Activated naive CD8-positive, alpha-beta T cell treated with anti-CD3 and anti-CD28 coated beads for 36 hours (primary cell): ENCODE measurements at regions not wholly inside any gene's neighbourhood (a gene's known extent, or its start where the extent isn't known, plus 50 kb on each side); places are given as distances from the start of the nearest gene placed in this dataset.

ENCODE experiments used
- DNase-seq: peaks from one replicate; pipeline ENCODE4 v3.0.0; 2021
- H3K27ac Mint-ChIP-seq: one replicate; pipeline ENCODE4 v1.8.0; 2022; ENCODE audit warnings: mild to moderate bottlenecking, moderate library complexity, mixed read lengths
- H3K27me3 Mint-ChIP-seq: one replicate; pipeline ENCODE4 v1.8.0; 2022; ENCODE audit warnings: mild to moderate bottlenecking, mixed read lengths
- H3K36me3 Mint-ChIP-seq: one replicate; pipeline ENCODE4 v1.8.0; 2021; ENCODE audit warnings: mild to moderate bottlenecking, mixed read lengths
- H3K4me1 Mint-ChIP-seq: one replicate; pipeline ENCODE4 v1.8.0; 2021; ENCODE audit warnings: mixed read lengths
- H3K4me3 Mint-ChIP-seq: one replicate; pipeline ENCODE4 v1.8.0; 2022; ENCODE audit warnings: mild to moderate bottlenecking, moderate library complexity, mixed read lengths
- H3K9me3 Mint-ChIP-seq: one replicate; pipeline ENCODE4 v1.8.0; 2022; ENCODE audit warnings: mixed read lengths

GRCh38 chr2:235398321-235398720, 95.5 kb upstream of the AGAP1 start:
- Mint-ChIP-seq H3K4me3 (no peak overlapping the region), H3K9me3 (no peaks in the 10 kb centered on the region), H3K4me1 (no peaks in the 10 kb centered on the region), H3K27me3 (peaks cover 19% of the 10 kb centered on the region), H3K27ac (no peak overlapping the region), H3K36me3 (no peaks in the 10 kb centered on the region)
- DNase-seq: no peak

GRCh38 chr2:235399895-235400294, 93.9 kb upstream of the AGAP1 start:
- peaks cover 19% of the 10 kb centered on the region for H3K27me3 Mint-ChIP-seq
- no peak overlapping the region for H3K27ac Mint-ChIP-seq
- no peak for DNase-seq
- no peaks in the 10 kb centered on the region for H3K9me3 Mint-ChIP-seq
- no peaks in the 10 kb centered on the region for H3K36me3 Mint-ChIP-seq
- H3K4me3 Mint-ChIP-seq: no peak overlapping the region
- H3K4me1 Mint-ChIP-seq: no peaks in the 10 kb centered on the region

- Mint-ChIP-seq H3K9me3 (no peaks in the 10 kb centered on the region), H3K4me3 (no peak overlapping the region), H3K4me1 (no peaks in the 10 kb centered on the region), H3K36me3 (no peaks in the 10 kb centered on the region), H3K27ac (no peak overlapping the region), H3K27me3 (peaks cover 17% of the 10 kb centered on the region)
- no peak for DNase-seq
Observed at GRCh38 chr2:235402422-235402821, 91.4 kb upstream of the AGAP1 start.

- no peaks in the 10 kb centered on the region for H3K9me3 Mint-ChIP-seq
- H3K4me1 Mint-ChIP-seq: no peaks in the 10 kb centered on the region
- no peaks in the 10 kb centered on the region for H3K36me3 Mint-ChIP-seq
- H3K27me3 Mint-ChIP-seq: peaks cover 16% of the 10 kb centered on the region
- H3K4me3 Mint-ChIP-seq: no peak overlapping the region
- no peak overlapping the region for H3K27ac Mint-ChIP-seq
- no peak for DNase-seq
Observed at GRCh38 chr2:235405612-235406361, 88.1 kb upstream of the AGAP1 start.

- Mint-ChIP-seq H3K27ac (no peak overlapping the region), H3K4me1 (no peaks in the 10 kb centered on the region), H3K36me3 (no peaks in the 10 kb centered on the region), H3K4me3 (no peak overlapping the region), H3K27me3 (peaks cover 16% of the 10 kb centered on the region), H3K9me3 (no peaks in the 10 kb centered on the region)
- DNase-seq: no peak
Observed at GRCh38 chr2:235406430-235406829, 87.4 kb upstream of the AGAP1 start.

GRCh38 chr2:235411905-235412485, 81.8 kb upstream of the AGAP1 start:
- Mint-ChIP-seq H3K9me3 (peaks cover 1% of the 10 kb centered on the region), H3K27ac (no peak overlapping the region), H3K4me3 (no peak overlapping the region), H3K27me3 (peaks cover 3% of the 10 kb centered on the region), H3K36me3 (no peaks in the 10 kb centered on the region), H3K4me1 (no peaks in the 10 kb centered on the region)
- no peak for DNase-seq

- H3K36me3 Mint-ChIP-seq: no peaks in the 10 kb centered on the region
Observed at GRCh38 chr2:235413064-235413463, 80.8 kb upstream of the AGAP1 start.

GRCh38 chr2:235414422-235414821, 79.4 kb upstream of the AGAP1 start:
- no peak for DNase-seq
- no peaks in the 10 kb centered on the region for H3K36me3 Mint-ChIP-seq
- H3K9me3 Mint-ChIP-seq: peaks cover 1% of the 10 kb centered on the region
- H3K27ac Mint-ChIP-seq: no peak overlapping the region
- H3K27me3 Mint-ChIP-seq: peaks cover 8% of the 10 kb centered on the region
- H3K4me3 Mint-ChIP-seq: no peak overlapping the region
- H3K4me1 Mint-ChIP-seq: no peaks in the 10 kb centered on the region

More at GRCh38 chr2:235413064-235413463, 80.8 kb upstream of the AGAP1 start:
- no peak for DNase-seq
- no peak overlapping the region for H3K4me3 Mint-ChIP-seq
- H3K4me1 Mint-ChIP-seq: no peaks in the 10 kb centered on the region
- H3K27me3 Mint-ChIP-seq: peaks cover 6% of the 10 kb centered on the region
- H3K9me3 Mint-ChIP-seq: peaks cover 1% of the 10 kb centered on the region
- no peak overlapping the region for H3K27ac Mint-ChIP-seq

- H3K36me3 Mint-ChIP-seq: no peaks in the 10 kb centered on the region
- no peaks in the 10 kb centered on the region for H3K4me1 Mint-ChIP-seq
- no peak for DNase-seq
Observed at GRCh38 chr2:235416858-235417499, 76.9 kb upstream of the AGAP1 start.

GRCh38 chr2:235418918-235419317, 74.9 kb upstream of the AGAP1 start:
- Mint-ChIP-seq H3K27me3 (peaks cover 8% of the 10 kb centered on the region), H3K4me3 (no peak overlapping the region), H3K9me3 (no peaks in the 10 kb centered on the region), H3K4me1 (no peaks in the 10 kb centered on the region), H3K27ac (no peak overlapping the region), H3K36me3 (no peaks in the 10 kb centered on the region)
- DNase-seq: no peak

More at GRCh38 chr2:235416858-235417499, 76.9 kb upstream of the AGAP1 start:
- peaks cover 8% of the 10 kb centered on the region for H3K27me3 Mint-ChIP-seq
- no peaks in the 10 kb centered on the region for H3K9me3 Mint-ChIP-seq
- H3K4me3 Mint-ChIP-seq: no peak overlapping the region
- H3K27ac Mint-ChIP-seq: no peak overlapping the region

- no peaks in the 10 kb centered on the region for H3K4me1 Mint-ChIP-seq
- no peak for DNase-seq
- H3K27me3 Mint-ChIP-seq: peaks cover 5% of the 10 kb centered on the region
- peaks cover 4% of the 10 kb centered on the region for H3K9me3 Mint-ChIP-seq
- no peaks in the 10 kb centered on the region for H3K36me3 Mint-ChIP-seq
- no peak overlapping the region for H3K27ac Mint-ChIP-seq
- no peak overlapping the region for H3K4me3 Mint-ChIP-seq
Observed at GRCh38 chr2:235419996-235420395, 73.8 kb upstream of the AGAP1 start.

- no peak for DNase-seq
- H3K27me3 Mint-ChIP-seq: peaks cover 5% of the 10 kb centered on the region
- H3K27ac Mint-ChIP-seq: no peak overlapping the region
- no peaks in the 10 kb centered on the region for H3K4me1 Mint-ChIP-seq
- H3K36me3 Mint-ChIP-seq: no peaks in the 10 kb centered on the region
- H3K4me3 Mint-ChIP-seq: no peak overlapping the region
- H3K9me3 Mint-ChIP-seq: peaks cover 4% of the 10 kb centered on the region
Observed at GRCh38 chr2:235421618-235422017, 72.2 kb upstream of the AGAP1 start.

GRCh38 chr2:235430366-235431083, 63.3 kb upstream of the AGAP1 start:
- Mint-ChIP-seq H3K9me3 (no peaks in the 10 kb centered on the region), H3K36me3 (no peaks in the 10 kb centered on the region), H3K4me3 (no peak overlapping the region), H3K4me1 (no peaks in the 10 kb centered on the region), H3K27me3 (peaks cover 5% of the 10 kb centered on the region), H3K27ac (no peak overlapping the region)
- no peak for DNase-seq

GRCh38 chr2:235432741-235433520, 60.9 kb upstream of the AGAP1 start:
- H3K27me3 Mint-ChIP-seq: peaks cover 5% of the 10 kb centered on the region
- H3K4me1 Mint-ChIP-seq: no peaks in the 10 kb centered on the region
- H3K4me3 Mint-ChIP-seq: no peak overlapping the region
- H3K36me3 Mint-ChIP-seq: no peaks in the 10 kb centered on the region
- no peak overlapping the region for H3K27ac Mint-ChIP-seq
- H3K9me3 Mint-ChIP-seq: peaks cover 4% of the 10 kb centered on the region
- no peak for DNase-seq
